ENCODE measurements at regions not wholly inside any gene's neighbourhood (a gene's known extent, or its start where the extent isn't known, plus 50 kb on each side); places are given as distances from the start of the nearest gene placed in this dataset.

DNA sequence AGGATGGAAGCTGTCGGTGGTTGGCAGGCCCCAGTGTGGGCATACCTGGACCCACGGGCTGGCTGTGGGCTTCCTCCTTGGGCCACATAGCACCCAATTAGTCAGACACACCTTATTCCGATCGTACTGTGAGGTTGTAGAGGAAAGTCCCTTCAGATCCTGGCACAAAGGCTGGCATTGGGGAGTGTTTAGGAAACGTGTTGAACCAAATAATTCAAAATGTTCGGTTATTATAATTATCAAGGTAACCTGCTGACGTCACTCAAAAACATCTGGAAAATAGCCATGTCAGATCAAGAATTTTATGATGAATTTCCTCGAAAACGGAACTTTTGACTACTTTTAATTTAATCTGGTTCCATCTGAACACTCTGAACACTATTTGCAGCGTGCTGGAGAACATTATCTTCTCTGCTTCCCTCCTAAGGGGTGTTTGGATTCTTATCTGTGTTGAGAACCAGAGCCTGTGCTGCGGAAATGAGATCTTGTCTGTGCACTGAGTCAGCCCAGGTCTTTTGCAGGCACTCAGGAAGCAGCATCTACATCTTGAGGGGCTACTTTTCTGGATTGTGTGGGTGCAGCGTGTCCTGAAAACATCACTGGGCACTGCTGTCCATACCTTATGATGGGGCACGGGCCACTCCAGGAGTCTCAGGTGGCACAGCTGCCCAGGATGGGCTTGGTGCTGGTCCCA lies 100.3 kb downstream of the SLC25A47 start:
- TF ChIP-seq, protein P1, sequence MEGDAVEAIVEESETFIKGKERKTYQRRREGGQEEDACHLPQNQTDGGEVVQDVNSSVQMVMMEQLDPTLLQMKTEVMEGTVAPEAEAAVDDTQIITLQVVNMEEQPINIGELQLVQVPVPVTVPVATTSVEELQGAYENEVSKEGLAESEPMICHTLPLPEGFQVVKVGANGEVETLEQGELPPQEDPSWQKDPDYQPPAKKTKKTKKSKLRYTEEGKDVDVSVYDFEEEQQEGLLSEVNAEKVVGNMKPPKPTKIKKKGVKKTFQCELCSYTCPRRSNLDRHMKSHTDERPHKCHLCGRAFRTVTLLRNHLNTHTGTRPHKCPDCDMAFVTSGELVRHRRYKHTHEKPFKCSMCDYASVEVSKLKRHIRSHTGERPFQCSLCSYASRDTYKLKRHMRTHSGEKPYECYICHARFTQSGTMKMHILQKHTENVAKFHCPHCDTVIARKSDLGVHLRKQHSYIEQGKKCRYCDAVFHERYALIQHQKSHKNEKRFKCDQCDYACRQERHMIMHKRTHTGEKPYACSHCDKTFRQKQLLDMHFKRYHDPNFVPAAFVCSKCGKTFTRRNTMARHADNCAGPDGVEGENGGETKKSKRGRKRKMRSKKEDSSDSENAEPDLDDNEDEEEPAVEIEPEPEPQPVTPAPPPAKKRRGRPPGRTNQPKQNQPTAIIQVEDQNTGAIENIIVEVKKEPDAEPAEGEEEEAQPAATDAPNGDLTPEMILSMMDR (IDR thresholded peaks at IDR 0.05; ENCODE audit: low read depth, low read length, missing control alignments) = no peak
- DNase-seq (ENCODE audit: low read depth) = no peak
- in situ Hi-C loops (cut with HindIII; ENCODE audit: low sequenced_read_pairs) = no loop called here
- no peak overlapping the region for H3K4me3 ChIP-seq (ENCODE audit: low read depth, low read length)

DNA sequence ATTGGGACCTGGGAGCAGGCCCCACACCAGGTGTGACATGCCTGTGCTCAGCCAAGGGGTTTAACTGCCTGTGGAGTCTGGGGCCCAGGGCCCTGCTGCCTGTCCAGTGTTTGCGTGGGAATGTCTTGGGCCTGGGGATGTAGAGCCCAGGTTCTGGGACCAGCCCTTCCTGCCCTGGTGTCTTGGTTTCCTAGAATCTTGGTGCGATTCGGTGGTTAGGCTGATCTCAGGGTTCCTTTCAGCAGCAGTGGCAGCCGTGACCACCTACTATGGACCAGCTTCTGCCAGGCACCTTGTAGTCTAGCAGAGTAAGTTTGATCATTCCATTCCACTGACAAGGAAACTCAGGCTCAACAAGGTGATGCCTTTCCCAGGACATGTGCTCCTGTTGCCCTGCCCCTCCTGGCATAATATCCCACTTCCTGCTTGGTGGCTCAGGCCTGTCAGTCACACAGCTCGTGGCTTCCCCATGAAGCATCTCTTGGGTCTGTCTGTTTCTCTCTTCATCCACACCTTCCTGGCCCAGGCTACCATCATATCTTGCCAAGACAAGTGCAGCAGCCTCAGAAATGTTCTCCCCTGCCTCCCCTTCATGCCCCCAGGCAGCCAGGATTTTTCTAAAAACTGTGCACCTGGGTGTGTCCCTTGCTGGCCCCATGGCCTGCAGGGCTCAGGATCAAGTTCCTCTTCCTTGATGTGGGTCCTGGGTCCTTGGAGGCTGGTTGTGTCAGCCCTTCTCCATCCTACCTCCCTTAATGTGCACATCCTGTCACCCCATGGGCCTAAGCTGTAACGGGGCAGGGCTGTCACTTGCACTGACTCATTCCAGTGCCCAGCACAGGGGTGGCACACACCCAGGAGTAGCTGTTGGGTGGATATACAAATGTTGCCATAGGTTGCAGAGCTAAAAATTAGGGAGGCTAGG lies 101.6 kb downstream of the SLC25A47 start:
- no peak for DNase-seq (ENCODE audit: low read depth)
- TF ChIP-seq, protein P1 (IDR thresholded peaks at IDR 0.05; ENCODE audit: low read depth, low read length, missing control alignments) = no peak
- in situ Hi-C loops (cut with HindIII; ENCODE audit: low sequenced_read_pairs) = no loop called here
- no peak overlapping the region for H3K4me3 ChIP-seq (ENCODE audit: low read depth, low read length)

DNA sequence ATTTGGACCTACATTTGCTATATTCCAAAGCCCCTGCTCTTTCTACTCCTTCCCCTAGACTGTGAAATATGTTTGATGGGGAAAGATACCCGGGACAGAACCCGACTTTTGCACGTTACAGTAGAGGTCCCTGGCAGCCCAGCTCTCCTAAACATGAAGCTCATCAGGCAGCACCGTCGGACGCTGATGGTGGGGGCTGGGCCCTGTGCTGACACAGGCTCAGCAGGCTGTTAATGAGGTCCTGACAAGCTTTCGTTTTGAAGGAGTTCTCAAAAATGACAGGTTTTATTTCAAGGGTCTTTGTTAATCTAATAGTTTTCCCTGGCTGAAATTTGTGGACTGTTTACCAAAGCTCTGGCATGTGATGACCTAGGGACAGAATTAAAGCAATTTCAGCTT lies 102.3 kb downstream of the SLC25A47 start:
- in situ Hi-C loops (cut with HindIII; ENCODE audit: low sequenced_read_pairs) = no loop called here
- H3K4me3 ChIP-seq (ENCODE audit: low read depth, low read length) = no peak overlapping the region
- TF ChIP-seq, protein P1 (IDR thresholded peaks at IDR 0.05; ENCODE audit: low read depth, low read length, missing control alignments) = no peak
- no peak for DNase-seq (ENCODE audit: low read depth)

DNA sequence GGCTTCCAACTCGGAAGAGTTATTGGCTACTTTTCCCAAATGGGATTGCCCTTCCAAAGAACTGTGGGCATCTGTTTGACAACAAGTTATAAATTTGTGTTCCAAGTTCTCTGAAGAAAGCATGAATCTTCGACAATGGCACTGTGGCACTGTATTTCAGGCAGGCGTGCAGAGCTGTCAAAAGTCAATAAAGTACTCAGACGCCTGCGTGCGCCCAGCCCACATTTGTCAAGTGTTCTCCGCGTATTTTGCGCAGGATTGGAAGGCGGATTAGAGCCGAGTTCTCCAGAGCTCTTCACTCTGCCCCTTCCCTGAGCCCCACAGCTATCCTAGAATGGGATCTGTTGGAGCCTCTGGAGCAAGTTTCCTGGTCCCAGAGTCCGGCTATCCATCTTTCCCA lies 103.2 kb downstream of the SLC25A47 start:
- in situ Hi-C loops (cut with HindIII; ENCODE audit: low sequenced_read_pairs) = no loop called here
- TF ChIP-seq, protein P1 (IDR thresholded peaks at IDR 0.05; ENCODE audit: low read depth, low read length, missing control alignments) = no peak
- no peak overlapping the region for H3K4me3 ChIP-seq (ENCODE audit: low read depth, low read length)
- no peak for DNase-seq (ENCODE audit: low read depth)

DNA sequence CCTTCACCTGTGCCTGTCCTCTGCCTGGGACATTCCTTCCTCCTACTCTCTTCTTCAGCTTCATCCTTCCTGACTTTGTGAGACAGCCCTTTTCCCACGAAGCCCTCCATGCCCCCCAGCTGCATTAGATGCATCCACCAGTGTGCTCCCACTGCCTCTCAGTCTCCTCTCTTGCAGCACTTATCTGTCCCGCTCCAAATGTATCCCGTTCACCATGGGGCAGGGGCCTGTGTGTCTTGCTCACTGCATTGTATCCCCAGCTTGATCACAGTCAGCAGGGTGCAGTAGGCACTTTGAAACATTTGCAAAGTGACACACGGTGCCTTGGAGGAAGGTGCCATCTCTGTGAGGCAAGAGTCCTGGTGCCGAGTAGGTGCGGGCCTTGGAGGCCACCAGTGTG lies 104.0 kb downstream of the SLC25A47 start:
- DNase-seq (ENCODE audit: low read depth) = no peak
- TF ChIP-seq, protein P1 (IDR thresholded peaks at IDR 0.05; ENCODE audit: low read depth, low read length, missing control alignments) = no peak
- H3K4me3 ChIP-seq (ENCODE audit: low read depth, low read length) = no peak overlapping the region
- in situ Hi-C loops (cut with HindIII; ENCODE audit: low sequenced_read_pairs) = no loop called here

DNA sequence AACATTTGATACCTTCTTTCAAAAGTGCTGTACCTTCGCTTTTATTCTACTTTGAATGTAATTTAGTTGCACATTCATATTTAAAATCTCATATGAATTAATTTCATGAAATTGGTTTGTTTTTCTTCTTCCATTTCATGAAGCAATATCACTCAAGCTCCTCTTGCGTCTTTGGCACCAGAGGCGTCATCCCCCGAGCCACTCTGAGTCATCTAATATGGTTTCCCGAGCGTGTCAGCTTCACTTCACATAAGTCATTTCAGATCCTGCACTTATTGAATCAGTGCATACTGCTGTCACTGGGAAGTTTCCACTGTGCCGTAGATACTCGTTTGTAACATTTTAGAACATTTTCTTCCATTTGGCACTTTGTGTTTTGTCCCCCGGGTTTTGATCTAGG lies 105.6 kb downstream of the SLC25A47 start:
- TF ChIP-seq, protein P1 (IDR thresholded peaks at IDR 0.05; ENCODE audit: low read depth, low read length, missing control alignments) = no peak
- no peak overlapping the region for H3K4me3 ChIP-seq (ENCODE audit: low read depth, low read length)
- in situ Hi-C loops (cut with HindIII; ENCODE audit: low sequenced_read_pairs) = no loop called here
- DNase-seq (ENCODE audit: low read depth) = peak; percentile 52
